SU-DHL-6 (cell line): ENCODE measurements at regions not wholly inside any gene's neighbourhood (a gene's known extent, or its start where the extent isn't known, plus 50 kb on each side); places are given as distances from the start of the nearest gene placed in this dataset.

Source experiments
- CTCF ChIP-seq: fragments of 200-600 bp; sonication (generic); IDR thresholded peaks from one replicate; pipeline ENCODE4 v1.5.1; 2017; ENCODE audit warnings: antibody characterized with exemption, mild to moderate bottlenecking, low read length, moderate library complexity; ENCODE audit not compliant: insufficient read depth, poor library complexity, severe bottlenecking
- EZH2phosphoT487 ChIP-seq: fragments of 200-600 bp; sonication (generic), shearing (Covaris generic); conservative IDR thresholded peaks from 2 replicates; pipeline ENCODE4 v1.6.1; 2018; ENCODE audit warnings: mild to moderate bottlenecking, antibody characterized with exemption, low read length, moderate library complexity, mixed read lengths

- TF ChIP-seq CTCF (no peak), EZH2phosphoT487 (no peak)
Measured at GRCh38 chr11:43261775-43262174, 50.0 kb upstream of the API5 start.
